ENCODE measurements at regions not wholly inside any gene's neighbourhood (a gene's known extent, or its start where the extent isn't known, plus 50 kb on each side); places are given as distances from the start of the nearest gene placed in this dataset.

DNA sequence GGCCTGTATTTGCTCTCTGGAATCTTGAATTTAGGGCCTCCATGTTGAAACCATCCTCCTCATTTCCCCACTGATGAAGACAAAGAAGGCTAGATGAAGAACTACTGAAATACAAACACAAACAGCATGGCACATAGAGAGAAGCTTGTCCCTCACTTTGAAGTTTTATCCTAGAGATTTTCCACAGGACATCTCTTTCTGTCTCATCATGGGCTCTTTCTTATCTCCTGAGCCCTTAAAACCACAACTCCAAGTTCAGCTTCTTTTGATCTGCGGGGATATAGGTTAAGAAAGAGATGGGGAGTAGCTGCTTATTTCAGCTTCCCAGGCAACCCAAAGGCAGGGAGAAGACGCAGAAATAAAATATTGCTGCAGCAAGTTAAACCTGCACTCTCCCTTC is 213.1 kb upstream of the LRIG1 start:
- ChIA-PET POLR2A (ENCODE audit: low non-redundant PET) (no interaction called here), CTCF (no interaction called here)
- Histone ChIP-seq H3K27ac (ENCODE audit: low read depth, low read length, poor library complexity, severe bottlenecking) (no peak overlapping the region), H3K36me3 (ENCODE audit: insufficient read depth, low read length, poor library complexity, severe bottlenecking) (no peaks in the 10 kb centered on the region), H3K9me3 (ENCODE audit: low read depth, low read length, poor library complexity, severe bottlenecking) (no peaks in the 10 kb centered on the region), H3K4me1 (ENCODE audit: insufficient read depth, low read length, poor library complexity, severe bottlenecking) (no peaks in the 10 kb centered on the region), H3K4me3 (ENCODE audit: low read depth, low read length, poor library complexity, severe bottlenecking) (no peak overlapping the region), H3K27me3 (replicated peaks; ENCODE audit: insufficient read depth, low read depth, low read length, poor library complexity) (no peaks in the 10 kb centered on the region)
- TF ChIP-seq, protein P1, sequence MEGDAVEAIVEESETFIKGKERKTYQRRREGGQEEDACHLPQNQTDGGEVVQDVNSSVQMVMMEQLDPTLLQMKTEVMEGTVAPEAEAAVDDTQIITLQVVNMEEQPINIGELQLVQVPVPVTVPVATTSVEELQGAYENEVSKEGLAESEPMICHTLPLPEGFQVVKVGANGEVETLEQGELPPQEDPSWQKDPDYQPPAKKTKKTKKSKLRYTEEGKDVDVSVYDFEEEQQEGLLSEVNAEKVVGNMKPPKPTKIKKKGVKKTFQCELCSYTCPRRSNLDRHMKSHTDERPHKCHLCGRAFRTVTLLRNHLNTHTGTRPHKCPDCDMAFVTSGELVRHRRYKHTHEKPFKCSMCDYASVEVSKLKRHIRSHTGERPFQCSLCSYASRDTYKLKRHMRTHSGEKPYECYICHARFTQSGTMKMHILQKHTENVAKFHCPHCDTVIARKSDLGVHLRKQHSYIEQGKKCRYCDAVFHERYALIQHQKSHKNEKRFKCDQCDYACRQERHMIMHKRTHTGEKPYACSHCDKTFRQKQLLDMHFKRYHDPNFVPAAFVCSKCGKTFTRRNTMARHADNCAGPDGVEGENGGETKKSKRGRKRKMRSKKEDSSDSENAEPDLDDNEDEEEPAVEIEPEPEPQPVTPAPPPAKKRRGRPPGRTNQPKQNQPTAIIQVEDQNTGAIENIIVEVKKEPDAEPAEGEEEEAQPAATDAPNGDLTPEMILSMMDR (conservative IDR thresholded peaks at IDR 0.05; ENCODE audit: low read depth, low read length) = no peak
- BruUV-seq (replicated peaks) = no TSS peak
- DNase-seq (ENCODE audit: low spot score) = no peak
- intact Hi-C loops (cut with micrococcal nuclease; ENCODE audit: unreplicated experiment) = no loop called here

GRCh38 chr3:66715806-66716205 is 215.0 kb upstream of the LRIG1 start:
- ChIA-PET CTCF (no interaction called here), POLR2A (ENCODE audit: low non-redundant PET) (interaction anchor here (0.5 kb wide), 1 partner anchor 29 kb away, joined by 3 read pairs; no protein-coding TSS in a partner anchor)
- H3K27ac ChIP-seq (ENCODE audit: low read depth, low read length, poor library complexity, severe bottlenecking) = no peak overlapping the region
- TF ChIP-seq, protein P1 (conservative IDR thresholded peaks at IDR 0.05; ENCODE audit: low read depth, low read length) = no peak
- no peak for TF ChIP-seq EZH2 (IDR thresholded peaks at IDR 0.05; ENCODE audit: borderline replicate concordance, low read depth, low read length, poor library complexity, severe bottlenecking)
- BruUV-seq (replicated peaks) = no TSS peak
- H3K27me3 ChIP-seq (replicated peaks; ENCODE audit: insufficient read depth, low read depth, low read length, poor library complexity) = no peaks in the 10 kb centered on the region
- H3K9me3 ChIP-seq (ENCODE audit: low read depth, low read length, poor library complexity, severe bottlenecking) = no peaks in the 10 kb centered on the region
- H3K36me3 ChIP-seq (ENCODE audit: insufficient read depth, low read length, poor library complexity, severe bottlenecking) = no peaks in the 10 kb centered on the region
- intact Hi-C loops (cut with micrococcal nuclease; ENCODE audit: unreplicated experiment) = no loop called here
- no peaks in the 10 kb centered on the region for H3K4me1 ChIP-seq (ENCODE audit: insufficient read depth, low read length, poor library complexity, severe bottlenecking)
- no peak for DNase-seq (ENCODE audit: low spot score)
- H3K4me3 ChIP-seq (ENCODE audit: low read depth, low read length, poor library complexity, severe bottlenecking) = no peak overlapping the region

DNA sequence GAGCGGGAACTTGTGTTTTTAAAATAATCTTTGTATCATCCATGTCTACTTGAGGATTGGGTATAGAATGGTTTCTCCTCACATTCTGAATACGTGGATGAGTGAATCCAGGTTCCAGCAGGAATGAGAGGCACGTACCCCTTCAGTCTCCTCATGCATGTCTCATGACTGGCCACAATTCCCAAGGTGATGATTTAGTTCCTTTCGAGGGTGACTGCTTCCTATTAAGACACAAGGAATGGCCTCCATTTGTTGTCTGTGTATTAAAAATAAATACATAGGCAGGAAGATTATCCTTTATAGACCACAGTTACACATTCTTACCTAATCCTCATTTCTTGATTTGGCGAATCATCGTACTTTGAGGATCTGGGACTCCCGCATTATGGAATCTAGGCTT is 217.0 kb upstream of the LRIG1 start:
- TF ChIP-seq EZH2 (IDR thresholded peaks at IDR 0.05; ENCODE audit: borderline replicate concordance, low read depth, low read length, poor library complexity, severe bottlenecking) = no peak
- TF ChIP-seq, protein P1 (conservative IDR thresholded peaks at IDR 0.05; ENCODE audit: low read depth, low read length) = no peak
- Histone ChIP-seq H3K9me3 (ENCODE audit: low read depth, low read length, poor library complexity, severe bottlenecking) (no peaks in the 10 kb centered on the region), H3K4me1 (ENCODE audit: insufficient read depth, low read length, poor library complexity, severe bottlenecking) (no peaks in the 10 kb centered on the region), H3K27ac (ENCODE audit: low read depth, low read length, poor library complexity, severe bottlenecking) (no peak overlapping the region), H3K4me3 (ENCODE audit: low read depth, low read length, poor library complexity, severe bottlenecking) (no peak overlapping the region), H3K27me3 (replicated peaks; ENCODE audit: insufficient read depth, low read depth, low read length, poor library complexity) (no peaks in the 10 kb centered on the region), H3K36me3 (ENCODE audit: insufficient read depth, low read length, poor library complexity, severe bottlenecking) (no peaks in the 10 kb centered on the region)
- POLR2A ChIA-PET (ENCODE audit: low non-redundant PET) = no interaction called here
- CTCF ChIA-PET = no interaction called here
- DNase-seq (ENCODE audit: low spot score) = no peak
- intact Hi-C loops (cut with micrococcal nuclease; ENCODE audit: unreplicated experiment) = no loop called here
- BruUV-seq (replicated peaks) = no TSS peak
